IMR-90 (cell line): ENCODE measurements at regions not wholly inside any gene's neighbourhood (a gene's known extent, or its start where the extent isn't known, plus 50 kb on each side); places are given as distances from the start of the nearest gene placed in this dataset.

ENCODE experiments used
- ATAC-seq: fragments of 200-7000 bp; cut with Tn5 transposase; 2 replicates; pipeline ENCODE4 v1.9.1; 2020; ENCODE audit warnings: low read depth, mild to moderate bottlenecking, moderate library complexity
- BruUV-seq: library from RNA; stranded (reverse); fragments of 400-500 nt; replicated peaks from 2 replicates; lab custom pipeline; 2021; lab: Mats Ljungman, UMichigan
- CTCF ChIA-PET: fragments of 300-600 bp; formaldehyde crosslinking; extraction: SDS; loops from one replicate; lab custom pipeline; 2021; ENCODE audit warnings: antibody characterized with exemption; lab: Yijun Ruan, JAX
- POLR2A ChIA-PET: fragments of 300-600 bp; sonication (Branson Sonifier 250); formaldehyde crosslinking; loops from one replicate; lab custom pipeline; 2022; ENCODE audit warnings: antibody characterized with exemption; ENCODE audit not compliant: unreplicated experiment; lab: Charles Lee
- DNase-seq: peaks from one replicate; pipeline ENCODE4 v3.0.0; 2013
- H2AFZ ChIP-seq: replicated peaks from 2 replicates; pipeline ENCODE3; 2013; ENCODE audit warnings: low read length, mild to moderate bottlenecking; ENCODE audit not compliant: poor library complexity
- H2AK5ac ChIP-seq: 2 replicates; pipeline ENCODE4 v1.6.1; 2013; ENCODE audit warnings: low read depth, low read length, inconsistent platforms
- H2AK9ac ChIP-seq: replicated peaks from 2 replicates; pipeline ENCODE3; 2013; ENCODE audit warnings: mild to moderate bottlenecking, low read depth, low read length, moderate library complexity; ENCODE audit not compliant: poor library complexity
- H2BK120ac ChIP-seq: 2 replicates; pipeline ENCODE4 v1.6.1; 2013; ENCODE audit warnings: low read depth, low read length, inconsistent platforms
- H2BK15ac ChIP-seq: 3 replicates; pipeline ENCODE4 v1.6.1; 2013; ENCODE audit warnings: low read depth, low read length, inconsistent platforms
- H2BK20ac ChIP-seq: 2 replicates; pipeline ENCODE4 v1.6.1; 2013; ENCODE audit warnings: low read depth, mild to moderate bottlenecking, inconsistent platforms, low read length, moderate library complexity
- H2BK5ac ChIP-seq: 2 replicates; pipeline ENCODE4 v1.6.1; 2013; ENCODE audit warnings: mild to moderate bottlenecking, low read depth, low read length, inconsistent platforms; ENCODE audit not compliant: poor library complexity, severe bottlenecking
- H3K14ac ChIP-seq: replicated peaks from 2 replicates; pipeline ENCODE4 v1.6.1; 2013; ENCODE audit warnings: low read depth, low read length, inconsistent platforms
- H3K18ac ChIP-seq: 2 replicates; pipeline ENCODE4 v1.6.1; 2013; ENCODE audit warnings: low read depth, low read length, control low read depth
- H3K23ac ChIP-seq: 2 replicates; pipeline ENCODE4 v1.6.1; 2013; ENCODE audit warnings: low read depth, low read length, inconsistent platforms
- H3K27ac ChIP-seq: 2 replicates; pipeline ENCODE4 v1.5.1; 2013; ENCODE audit warnings: mild to moderate bottlenecking, control low read depth, low read length; ENCODE audit not compliant: insufficient read depth
- H3K27me3 ChIP-seq: 2 replicates; pipeline ENCODE4 v1.6.1; 2013; ENCODE audit warnings: low read length; ENCODE audit not compliant: control insufficient read depth, insufficient read depth
- H3K36me3 ChIP-seq: 2 replicates; pipeline ENCODE4 v1.6.1; 2013; ENCODE audit warnings: low read length, mixed read lengths; ENCODE audit not compliant: control insufficient read depth, insufficient read depth
- H3K4ac ChIP-seq: 2 replicates; pipeline ENCODE4 v1.6.1; 2013; ENCODE audit warnings: low read depth, low read length, inconsistent platforms
- H3K4me1 ChIP-seq: 2 replicates; pipeline ENCODE4 v1.6.1; 2013; ENCODE audit warnings: low read length, mixed read lengths; ENCODE audit not compliant: control insufficient read depth, insufficient read depth
- H3K4me2 ChIP-seq: 2 replicates; pipeline ENCODE4 v1.6.1; 2013; ENCODE audit warnings: low read depth, mild to moderate bottlenecking, control low read depth, low read length, moderate library complexity
- H3K4me3 ChIP-seq: 2 replicates; pipeline ENCODE4 v1.5.1; 2013; ENCODE audit warnings: low read depth, mild to moderate bottlenecking, control low read depth, low read length, moderate library complexity; ENCODE audit not compliant: insufficient read depth
- H3K56ac ChIP-seq: 2 replicates; pipeline ENCODE4 v1.6.1; 2013; ENCODE audit warnings: low read length, inconsistent platforms; ENCODE audit not compliant: insufficient read depth; ENCODE audit errors: extremely low read depth
- H3K79me1 ChIP-seq, 2 experiments: 2 replicates each; pipeline ENCODE4 v1.6.1; 2013; ENCODE audit warnings: low read length in 2 of 2, inconsistent platforms in 1 of 2, low read depth in 1 of 2
- H3K9ac ChIP-seq: 2 replicates; pipeline ENCODE4 v1.6.1; 2013; ENCODE audit warnings: low read depth, low read length, control low read depth
- H3K9me1 ChIP-seq: 2 replicates; pipeline ENCODE4 v1.6.1; 2013; ENCODE audit warnings: low read length, inconsistent platforms; ENCODE audit not compliant: insufficient read depth
- H3K9me3 ChIP-seq: 2 replicates; pipeline ENCODE4 v1.6.1; 2013; ENCODE audit warnings: low read length; ENCODE audit not compliant: control insufficient read depth, insufficient read depth
- H4K20me1 ChIP-seq: 2 replicates; pipeline ENCODE4 v1.6.1; 2013; ENCODE audit warnings: low read length, inconsistent platforms; ENCODE audit not compliant: insufficient read depth
- H4K5ac ChIP-seq: 2 replicates; pipeline ENCODE4 v1.6.1; 2013; ENCODE audit warnings: mild to moderate bottlenecking, low read depth, low read length, control low read depth
- H4K8ac ChIP-seq, 2 experiments: 2 replicates each; pipeline ENCODE4 v1.6.1; 2013; ENCODE audit warnings: low read depth in 2 of 2, low read length in 2 of 2, control low read depth in 1 of 2, inconsistent platforms in 1 of 2
- H4K91ac ChIP-seq: 2 replicates; pipeline ENCODE4 v1.6.1; 2013; ENCODE audit warnings: low read depth, low read length, inconsistent platforms; ENCODE audit not compliant: insufficient read depth
- MAFK ChIP-seq: IDR thresholded peaks from 2 replicates; pipeline ENCODE4 v1.6.1; 2012; ENCODE audit warnings: low read depth, low read length, improper control_type of control experiment
- MAZ ChIP-seq: IDR thresholded peaks from 2 replicates; pipeline ENCODE4 v1.6.1; 2012; ENCODE audit warnings: low read depth, mild to moderate bottlenecking, low read length, improper control_type of control experiment, moderate library complexity, borderline replicate concordance
- NFE2L2 ChIP-seq: fragments of 150-350 bp; IDR thresholded peaks from 2 replicates; pipeline ENCODE4 v1.6.1; 2016; ENCODE audit warnings: low read depth, mild to moderate bottlenecking, low read length
- POLR2A ChIP-seq: IDR thresholded peaks from 2 replicates; pipeline ENCODE4 v1.6.1; 2012; ENCODE audit warnings: mild to moderate bottlenecking, low read depth, low read length
- RAD21 ChIP-seq: IDR thresholded peaks from 2 replicates; pipeline ENCODE4 v1.6.1; 2012; ENCODE audit warnings: low read length, improper control_type of control experiment
- RFX5 ChIP-seq: IDR thresholded peaks from 2 replicates; pipeline ENCODE4 v1.8.0; 2012; ENCODE audit warnings: low read depth, mild to moderate bottlenecking, low read length, moderate library complexity
- WGBS, 2 experiments: methylation state at CpG; one replicate each; pipeline versions ENCODE4 v1.1.5 to v1.1.7; 2013; ENCODE audit warnings: missing lambda C conversion rate in 2 of 2; ENCODE audit not compliant: insufficient read length in 1 of 2; ENCODE audit errors: extremely low coverage in 2 of 2; 5-methylcytosine and 5-hydroxymethylcytosine counted together
- dilution Hi-C: fragments of 300-500 bp; cut with HindIII; formaldehyde crosslinking; loops from one replicate; pipeline ENCODE4 v1.14.3; 2018; ENCODE audit warnings: low sequenced_read_pairs; ENCODE audit not compliant: unreplicated experiment
- in situ Hi-C: fragments of 300-500 bp; cut with MboI; formaldehyde crosslinking; loops from 3 replicates; pipeline ENCODE4 v1.14.3; 2019; ENCODE audit warnings: low sequenced_read_pairs, inconsistent platforms, mixed read lengths
- intact Hi-C: fragments of 100-400 bp; cut with micrococcal nuclease; formaldehyde crosslinking; loops from 2 replicates; pipeline ENCODE4 v1.10.0; 2022
- TF ChIP-seq, protein P1 (sequence below): fragments of 150-350 bp; IDR thresholded peaks from 2 replicates; pipeline ENCODE4 v1.6.1; 2017; ENCODE audit warnings: mild to moderate bottlenecking, antibody characterized with exemption, low read length, low read depth

GRCh38 chr17:27105636-27106035 is 188.3 kb upstream of the WSB1 start:
- H2BK20ac ChIP-seq, result no peak overlapping the region
- no peak overlapping the region for H4K91ac ChIP-seq
- ATAC-seq (no peak), DNase-seq (no peak)
- H3K4me2 ChIP-seq, result no peak overlapping the region
- H3K27me3 ChIP-seq, result no peaks in the 10 kb centered on the region
- CTCF ChIA-PET, result no interaction called here
- no peak overlapping the region for H2BK5ac ChIP-seq
- no peaks in the 10 kb centered on the region for H3K79me1 ChIP-seq
- no peak overlapping the region for H3K4ac ChIP-seq
- H3K27ac ChIP-seq, result no peak overlapping the region
- H2AK5ac ChIP-seq, result no peak overlapping the region
- H3K36me3 ChIP-seq, result no peaks in the 10 kb centered on the region
- no TSS peak for BruUV-seq
- no peak overlapping the region for H2BK120ac ChIP-seq
- no peak overlapping the region for H4K5ac ChIP-seq
- H3K23ac ChIP-seq, result no peak overlapping the region
- no peaks in the 10 kb centered on the region for H3K9me3 ChIP-seq
- H3K56ac ChIP-seq, result no peak overlapping the region
- WGBS, 2 experiments, result no CpG with 5 or more reads among the region's 3 CpGs
- no peak overlapping the region for H2AFZ ChIP-seq
- H3K4me3 ChIP-seq, result no peak overlapping the region
- TF ChIP-seq POLR2A (no peak), RAD21 (no peak), RFX5 (no peak), MAFK (no peak), MAZ (no peak), NFE2L2 (no peak)
- TF ChIP-seq, protein P1, sequence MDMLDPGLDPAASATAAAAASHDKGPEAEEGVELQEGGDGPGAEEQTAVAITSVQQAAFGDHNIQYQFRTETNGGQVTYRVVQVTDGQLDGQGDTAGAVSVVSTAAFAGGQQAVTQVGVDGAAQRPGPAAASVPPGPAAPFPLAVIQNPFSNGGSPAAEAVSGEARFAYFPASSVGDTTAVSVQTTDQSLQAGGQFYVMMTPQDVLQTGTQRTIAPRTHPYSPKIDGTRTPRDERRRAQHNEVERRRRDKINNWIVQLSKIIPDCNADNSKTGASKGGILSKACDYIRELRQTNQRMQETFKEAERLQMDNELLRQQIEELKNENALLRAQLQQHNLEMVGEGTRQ, result no peak
- in situ Hi-C loops, result loop anchor here (25.0 kb wide), 1 partner anchor 607 kb away; no protein-coding TSS in a partner anchor
- H3K9me1 ChIP-seq, result no peaks in the 10 kb centered on the region
- H3K4me1 ChIP-seq, result no peaks in the 10 kb centered on the region
- no peak overlapping the region for H3K14ac ChIP-seq
- dilution Hi-C loops, result no loop called here
- H2BK15ac ChIP-seq, result no peak overlapping the region
- intact Hi-C loops, result no loop called here
- POLR2A ChIA-PET, result no interaction called here
- H3K18ac ChIP-seq, result no peak overlapping the region
- no peak overlapping the region for H3K9ac ChIP-seq
- no peak overlapping the region for H2AK9ac ChIP-seq
- no peaks in the 10 kb centered on the region for H4K20me1 ChIP-seq
- H4K8ac ChIP-seq, result no peak overlapping the region
